ENCODE measurements at regions not wholly inside any gene's neighbourhood (a gene's known extent, or its start where the extent isn't known, plus 50 kb on each side); places are given as distances from the start of the nearest gene placed in this dataset.
A peak's percentile ranks its signal among the peaks of the same experiment; 100 is the strongest.
"Not testable (repeated sequence)": the region's sequence is repeated elsewhere in the genome, so short reads cannot be mapped to it uniquely, and the experiment has no call there.

GRCh38 chr2:11936761-11937160 lies 190.3 kb downstream of the LPIN1 start:
- Mint-ChIP-seq H3K27ac (no peak overlapping the region), H3K4me1 (peaks cover 8% of the 10 kb centered on the region), H3K4me3 (no peak overlapping the region), H3K9me3 (peaks cover 4% of the 10 kb centered on the region), H3K27me3 (peaks cover 4% of the 10 kb centered on the region), H3K36me3 (peaks cover 5% of the 10 kb centered on the region)
- DNase-seq = no peak
- CTCF ChIA-PET = no interaction called here

- CTCF ChIA-PET = no interaction called here
- H3K27me3 Mint-ChIP-seq = peaks cover 10% of the 10 kb centered on the region
Measured at GRCh38 chr2:11938196-11938595, 191.8 kb downstream of the LPIN1 start.

GRCh38 chr2:11939523-11939922 lies 193.1 kb downstream of the LPIN1 start:
- H3K36me3 Mint-ChIP-seq = peaks cover under 1% of the 10 kb centered on the region
- no peak overlapping the region for H3K27ac Mint-ChIP-seq
- peaks cover 1% of the 10 kb centered on the region for H3K9me3 Mint-ChIP-seq
- CTCF ChIA-PET = no interaction called here
- peaks cover 10% of the 10 kb centered on the region for H3K27me3 Mint-ChIP-seq
- no peak for DNase-seq
- H3K4me3 Mint-ChIP-seq = no peak overlapping the region
- H3K4me1 Mint-ChIP-seq = peaks cover 6% of the 10 kb centered on the region

More at GRCh38 chr2:11938196-11938595, 191.8 kb downstream of the LPIN1 start:
- no peaks in the 10 kb centered on the region for H3K36me3 Mint-ChIP-seq
- no peak overlapping the region for H3K27ac Mint-ChIP-seq
- H3K9me3 Mint-ChIP-seq = peaks cover 1% of the 10 kb centered on the region
- H3K4me1 Mint-ChIP-seq = no peaks in the 10 kb centered on the region
- H3K4me3 Mint-ChIP-seq = no peak overlapping the region
- DNase-seq = no peak

GRCh38 chr2:11940121-11940743 lies 193.8 kb downstream of the LPIN1 start:
- Mint-ChIP-seq H3K4me3 (no peak overlapping the region), H3K27me3 (peaks cover 10% of the 10 kb centered on the region), H3K9me3 (peaks cover 1% of the 10 kb centered on the region), H3K4me1 (peaks cover 13% of the 10 kb centered on the region), H3K27ac (no peak overlapping the region), H3K36me3 (peaks cover 4% of the 10 kb centered on the region)
- no peak for DNase-seq
- CTCF ChIA-PET = no interaction called here

- Mint-ChIP-seq H3K4me1 (peaks cover 17% of the 10 kb centered on the region), H3K9me3 (peaks cover 1% of the 10 kb centered on the region), H3K27me3 (peaks cover 10% of the 10 kb centered on the region), H3K36me3 (peaks cover 5% of the 10 kb centered on the region), H3K4me3 (no peak overlapping the region), H3K27ac (no peak overlapping the region)
- CTCF ChIA-PET = no interaction called here
- DNase-seq = no peak
Measured at GRCh38 chr2:11940799-11941198, 194.4 kb downstream of the LPIN1 start.

- DNase-seq = no peak
- H3K4me3 Mint-ChIP-seq = no peak overlapping the region
- H3K27me3 Mint-ChIP-seq = peaks cover 10% of the 10 kb centered on the region
- peaks cover 1% of the 10 kb centered on the region for H3K9me3 Mint-ChIP-seq
- CTCF ChIA-PET = no interaction called here
- H3K36me3 Mint-ChIP-seq = peaks cover 6% of the 10 kb centered on the region
- H3K4me1 Mint-ChIP-seq = peaks cover 19% of the 10 kb centered on the region
- no peak overlapping the region for H3K27ac Mint-ChIP-seq
Measured at GRCh38 chr2:11941201-11942177, 195.1 kb downstream of the LPIN1 start.

- H3K4me1 Mint-ChIP-seq = peaks cover 19% of the 10 kb centered on the region
- H3K9me3 Mint-ChIP-seq = peaks cover 1% of the 10 kb centered on the region
- H3K27me3 Mint-ChIP-seq = peaks cover 6% of the 10 kb centered on the region
- H3K4me3 Mint-ChIP-seq = no peak overlapping the region
- peaks cover 6% of the 10 kb centered on the region for H3K36me3 Mint-ChIP-seq
- no peak overlapping the region for H3K27ac Mint-ChIP-seq
- CTCF ChIA-PET = no interaction called here
- DNase-seq = no peak
Measured at GRCh38 chr2:11942178-11942569, 195.7 kb downstream of the LPIN1 start.

- peaks cover 1% of the 10 kb centered on the region for H3K9me3 Mint-ChIP-seq
- CTCF ChIA-PET = no interaction called here
- H3K27me3 Mint-ChIP-seq = peaks cover 6% of the 10 kb centered on the region
- no peak overlapping the region for H3K27ac Mint-ChIP-seq
- H3K4me1 Mint-ChIP-seq = peaks cover 19% of the 10 kb centered on the region
- H3K4me3 Mint-ChIP-seq = no peak overlapping the region
- DNase-seq = no peak
- peaks cover 6% of the 10 kb centered on the region for H3K36me3 Mint-ChIP-seq
Measured at GRCh38 chr2:11944311-11944710, 197.9 kb downstream of the LPIN1 start.

GRCh38 chr2:11945139-11946126 lies 199.0 kb downstream of the LPIN1 start:
- peaks cover 1% of the 10 kb centered on the region for H3K9me3 Mint-ChIP-seq
- peak overlapping the region; percentile 93 for H3K27ac Mint-ChIP-seq
- CTCF ChIA-PET = no interaction called here
- DNase-seq = peak; percentile 39
- H3K4me3 Mint-ChIP-seq = peak overlapping the region; percentile 51
- peaks cover 6% of the 10 kb centered on the region for H3K36me3 Mint-ChIP-seq
- peaks cover 19% of the 10 kb centered on the region for H3K4me1 Mint-ChIP-seq
- H3K27me3 Mint-ChIP-seq = peaks cover 10% of the 10 kb centered on the region

GRCh38 chr2:11947956-11948355 lies 201.5 kb downstream of the LPIN1 start:
- peaks cover 9% of the 10 kb centered on the region for H3K27me3 Mint-ChIP-seq
- DNase-seq = no peak
- CTCF ChIA-PET = no interaction called here
- no peaks in the 10 kb centered on the region for H3K9me3 Mint-ChIP-seq
- H3K4me1 Mint-ChIP-seq = peaks cover 19% of the 10 kb centered on the region
- H3K27ac Mint-ChIP-seq = no peak overlapping the region
- no peak overlapping the region for H3K4me3 Mint-ChIP-seq
- peaks cover 6% of the 10 kb centered on the region for H3K36me3 Mint-ChIP-seq

- CTCF ChIA-PET = no interaction called here
- H3K9me3 Mint-ChIP-seq = no peaks in the 10 kb centered on the region
- peaks cover 10% of the 10 kb centered on the region for H3K4me1 Mint-ChIP-seq
- H3K27me3 Mint-ChIP-seq = peaks cover 25% of the 10 kb centered on the region
- no peak for DNase-seq
- peak overlapping the region; percentile 22 for H3K27ac Mint-ChIP-seq
- peaks cover 1% of the 10 kb centered on the region for H3K36me3 Mint-ChIP-seq
- H3K4me3 Mint-ChIP-seq = no peak overlapping the region
Measured at GRCh38 chr2:11949732-11950523, 203.5 kb downstream of the LPIN1 start.

- Mint-ChIP-seq H3K27ac (no peak overlapping the region), H3K36me3 (no peaks in the 10 kb centered on the region), H3K9me3 (no peaks in the 10 kb centered on the region), H3K4me3 (no peak overlapping the region), H3K27me3 (peaks cover 34% of the 10 kb centered on the region), H3K4me1 (peaks cover 1% of the 10 kb centered on the region)
- no peak for DNase-seq
- CTCF ChIA-PET = no interaction called here
Measured at GRCh38 chr2:11950896-11951295, 204.5 kb downstream of the LPIN1 start.

GRCh38 chr2:11951492-11951891 lies 205.1 kb downstream of the LPIN1 start:
- H3K4me1 Mint-ChIP-seq, DNase-seq, H3K36me3 Mint-ChIP-seq, H3K27ac Mint-ChIP-seq, CTCF ChIA-PET, H3K9me3 Mint-ChIP-seq, H3K4me3 Mint-ChIP-seq: not testable (repeated sequence)
- peaks cover 36% of the 10 kb centered on the region for H3K27me3 Mint-ChIP-seq
